A673 (cell line): ENCODE measurements at regions not wholly inside any gene's neighbourhood (a gene's known extent, or its start where the extent isn't known, plus 50 kb on each side); places are given as distances from the start of the nearest gene placed in this dataset.

ENCODE experiments used
- CTCF ChIP-seq: fragments of 300-800, 200-600 bp; sonication (generic); conservative IDR thresholded peaks from 2 replicates; pipeline ENCODE4 v1.5.1; 2017; ENCODE audit warnings: low read depth, mild to moderate bottlenecking, antibody characterized with exemption, low read length, moderate library complexity, mixed read lengths
- EZH2 ChIP-seq: fragments of 200-600 bp; sonication (generic); IDR thresholded peaks from 2 replicates; pipeline ENCODE4 v1.6.1; 2017; ENCODE audit warnings: borderline replicate concordance, low read depth, mild to moderate bottlenecking, mixed read lengths, antibody characterized with exemption, low read length; ENCODE audit not compliant: poor library complexity, severe bottlenecking

- TF ChIP-seq CTCF: no peak
- TF ChIP-seq EZH2: no peak
These were observed 394.6 kb upstream of the ARRDC3 start for GRCh38 chr5:91777671-91778070.
